GM12878 (cell line): ENCODE measurements at regions not wholly inside any gene's neighbourhood (a gene's known extent, or its start where the extent isn't known, plus 50 kb on each side); places are given as distances from the start of the nearest gene placed in this dataset.

Source experiments
- ATAC-seq: fragments of 200-7000 bp; cut with Tn5 transposase; 3 replicates; pipeline ENCODE4 v1.9.1; 2020; ENCODE audit warnings: mild to moderate bottlenecking, moderate library complexity
- BruUV-seq: library from RNA; stranded (reverse); fragments of 400-500 nt; replicated peaks from 2 replicates; lab custom pipeline; 2021; lab: Mats Ljungman, UMichigan
- CTCF ChIA-PET: fragments of 300-600 bp; sonication (Branson Sonifier 250); formaldehyde crosslinking; extraction: SDS; loops from one replicate; lab custom pipeline; 2021; ENCODE audit warnings: inconsistent platforms; lab: Yijun Ruan, JAX
- POLR2A ChIA-PET: fragments of 350-600 bp; formaldehyde crosslinking; extraction: SDS; loops from one replicate; lab custom pipeline; 2021; ENCODE audit warnings: inconsistent platforms; lab: Charles Lee
- RAD21 ChIA-PET: fragments of 300-600 bp; sonication (Branson Sonifier 250); formaldehyde crosslinking; loops from one replicate; lab custom pipeline; 2023; ENCODE audit warnings: antibody characterized with exemption; ENCODE audit not compliant: unreplicated experiment; lab: Charles Lee
- SMC1A ChIA-PET: fragments of 300-600 bp; sonication (Branson Sonifier 250); formaldehyde crosslinking; loops from one replicate; lab custom pipeline; 2023; ENCODE audit not compliant: unreplicated experiment, uncharacterized antibody; lab: Charles Lee
- DNase-seq: peaks from one replicate; pipeline ENCODE4 v3.0.0-alpha.2; 2011; ENCODE audit warnings: low read depth, low spot score
- FAIRE-seq: peaks from 3 replicates; lab custom pipeline; 2011; peaks lifted over from hg19 to GRCh38; lab: Jason Lieb, UNC
- H2AFZ ChIP-seq: 2 replicates; pipeline ENCODE4 v1.6.0; 2011; ENCODE audit warnings: low read depth, low read length, control low read depth; ENCODE audit not compliant: control insufficient read depth
- H3K27ac ChIP-seq: 2 replicates; pipeline ENCODE4 v1.5.1; 2011; ENCODE audit warnings: control low read depth; ENCODE audit not compliant: control insufficient read depth, insufficient read depth
- H3K27me3 ChIP-seq, 2 experiments: replicated peaks in 1 of 2; 2 replicates each; pipeline versions ENCODE4 v1.6.0 to v1.6.1; 2011; ENCODE audit warnings: low read length in 1 of 2; ENCODE audit not compliant: control insufficient read depth in 2 of 2, insufficient read depth in 2 of 2
- H3K36me3 ChIP-seq, 2 experiments: 2 replicates each; pipeline ENCODE4 v1.5.1; 2011; ENCODE audit warnings: low read length in 1 of 2; ENCODE audit not compliant: control insufficient read depth in 2 of 2, insufficient read depth in 2 of 2
- H3K4me1 ChIP-seq: 2 replicates; pipeline ENCODE4 v1.6.1; 2011; ENCODE audit warnings: mild to moderate bottlenecking, low read length, moderate library complexity, mixed read lengths; ENCODE audit not compliant: control insufficient read depth, insufficient read depth
- H3K4me2 ChIP-seq: 2 replicates; pipeline ENCODE4 v1.6.0; 2011; ENCODE audit warnings: control low read depth; ENCODE audit not compliant: control insufficient read depth, insufficient read depth
- H3K4me3 ChIP-seq: fragments of 200-600 bp; sonication (generic); 2 replicates; pipeline ENCODE4 v1.5.1; 2016
- H3K79me2 ChIP-seq: 2 replicates; pipeline ENCODE4 v1.6.0; 2011; ENCODE audit warnings: low read length; ENCODE audit not compliant: control insufficient read depth, insufficient read depth
- H3K9ac ChIP-seq: 2 replicates; pipeline ENCODE4 v1.8.0; 2011; ENCODE audit warnings: low read length, control low read depth, mixed read lengths; ENCODE audit not compliant: control insufficient read depth, insufficient read depth
- H3K9me3 ChIP-seq: replicated peaks from 3 replicates; pipeline ENCODE4 v1.5.1; 2011; ENCODE audit warnings: mild to moderate bottlenecking, low read length; ENCODE audit not compliant: control insufficient read depth, insufficient read depth
- H4K20me1 ChIP-seq: 2 replicates; pipeline ENCODE4 v1.6.0; 2011; ENCODE audit not compliant: control insufficient read depth, insufficient read depth
- BACH1 ChIP-seq: fragments of 450-650 bp; IDR thresholded peaks from 2 replicates; pipeline ENCODE4 v1.6.1; 2017; ENCODE audit warnings: mild to moderate bottlenecking, borderline replicate concordance
- POU2F2 ChIP-seq: IDR thresholded peaks from 3 replicates; pipeline ENCODE4 v1.6.1; 2011; ENCODE audit warnings: low read depth, mild to moderate bottlenecking, low read length, borderline replicate concordance
- RAD21 ChIP-seq: IDR thresholded peaks from 2 replicates; pipeline ENCODE4 v1.6.1; 2011; ENCODE audit warnings: mild to moderate bottlenecking, low read depth, low read length, moderate library complexity; ENCODE audit not compliant: insufficient read depth
- SMC3 ChIP-seq: IDR thresholded peaks from 2 replicates; pipeline ENCODE4 v1.6.1; 2011; ENCODE audit warnings: low read length, improper control_type of control experiment, borderline replicate concordance
- YY1 ChIP-seq: IDR thresholded peaks from 2 replicates; pipeline ENCODE4 v1.6.1; 2011; ENCODE audit warnings: low read depth, mild to moderate bottlenecking, low read length
- WGBS: methylation state at CpG from one replicate; pipeline ENCODE4 v1.1.6; 2016; ENCODE audit warnings: low lambda C conversion rate; ENCODE audit not compliant: insufficient replicate concordance, insufficient coverage; ENCODE audit errors: missing lambda C conversion rate; 5-methylcytosine and 5-hydroxymethylcytosine counted together
- in situ Hi-C: fragments of 300-500 bp; cut with MboI; formaldehyde crosslinking; loops from 9 replicates; pipeline ENCODE4 v1.14.3; 2018; ENCODE audit warnings: mixed read lengths
- intact Hi-C: fragments of 100-400 bp; cut with micrococcal nuclease; formaldehyde crosslinking; loops from one replicate; pipeline ENCODE4 v1.14.2; 2022; ENCODE audit not compliant: unreplicated experiment
- TF ChIP-seq, protein P1 (sequence below), 3 experiments: IDR thresholded peaks in 2 of 3; conservative IDR thresholded peaks in 1 of 3; 2 replicates each; pipeline ENCODE4 v1.5.1; 2011; ENCODE audit warnings: low read depth in 3 of 3, low read length in 3 of 3, mild to moderate bottlenecking in 3 of 3, control low read depth in 2 of 3, moderate library complexity in 2 of 3, inconsistent platforms in 1 of 3, mixed read lengths in 1 of 3; ENCODE audit not compliant: control insufficient read depth in 2 of 3, insufficient read depth in 1 of 3; ENCODE audit errors: extremely low read depth in 1 of 3
- TF ChIP-seq, protein P2 (sequence below): IDR thresholded peaks from 2 replicates; pipeline ENCODE4 v1.6.1; 2012; ENCODE audit warnings: low read depth, low read length, improper control_type of control experiment
- TF ChIP-seq, protein P3 (sequence below): fragments of 450-650 bp; IDR thresholded peaks from 2 replicates; pipeline ENCODE4 v1.6.1; 2016; ENCODE audit warnings: mild to moderate bottlenecking, moderate library complexity, borderline replicate concordance

DNA sequence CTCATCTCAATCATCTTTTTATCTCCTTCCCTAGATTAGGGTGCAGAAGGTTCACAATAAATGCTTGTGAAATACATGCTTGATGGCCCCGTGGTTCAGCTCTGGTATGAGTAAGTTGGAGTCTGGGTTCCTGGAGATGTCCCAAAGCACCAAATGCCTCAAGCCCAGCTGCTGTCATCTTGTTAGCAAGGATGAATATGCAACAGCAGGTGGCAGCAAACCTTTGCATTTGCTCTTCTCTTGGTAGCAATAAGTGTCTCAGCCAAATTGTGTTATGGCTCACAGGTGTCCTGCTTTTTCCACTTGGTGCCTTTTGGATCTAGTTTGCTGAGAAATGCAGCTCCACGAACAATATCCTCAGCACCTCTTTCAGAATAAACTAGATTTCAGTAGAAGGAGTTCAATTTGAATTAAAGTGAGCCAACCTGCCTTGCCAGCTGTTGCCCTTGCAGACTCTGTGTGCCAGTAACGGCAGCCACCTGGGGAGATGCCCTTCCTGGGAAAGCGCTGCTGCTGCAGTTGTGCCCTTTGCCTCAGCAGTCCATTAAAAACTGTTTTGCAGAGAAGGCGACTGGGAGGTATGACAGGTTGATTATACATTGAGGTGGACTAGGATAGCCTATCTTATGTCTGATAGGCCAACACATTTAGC is 417.3 kb downstream of the SNAPC1 start:
- no peak overlapping the region for H3K4me2 ChIP-seq
- H3K4me1 ChIP-seq: no peaks in the 10 kb centered on the region
- H3K36me3 ChIP-seq: no peaks in the 10 kb centered on the region
- H3K27me3 ChIP-seq: no peaks in the 10 kb centered on the region
- H2AFZ ChIP-seq: no peak overlapping the region
- no peak overlapping the region for H3K4me3 ChIP-seq
- TF ChIP-seq YY1 (0 out of 2 replicates have a peak, but pooled peaks have one; percentile 18), BACH1 (no peak), POU2F2 (0 out of 3 replicates have a peak, but pooled peaks have one; percentile 16), SMC3 (peak; percentile 84), RAD21 (peak; percentile 81)
- TF ChIP-seq, protein P1, sequence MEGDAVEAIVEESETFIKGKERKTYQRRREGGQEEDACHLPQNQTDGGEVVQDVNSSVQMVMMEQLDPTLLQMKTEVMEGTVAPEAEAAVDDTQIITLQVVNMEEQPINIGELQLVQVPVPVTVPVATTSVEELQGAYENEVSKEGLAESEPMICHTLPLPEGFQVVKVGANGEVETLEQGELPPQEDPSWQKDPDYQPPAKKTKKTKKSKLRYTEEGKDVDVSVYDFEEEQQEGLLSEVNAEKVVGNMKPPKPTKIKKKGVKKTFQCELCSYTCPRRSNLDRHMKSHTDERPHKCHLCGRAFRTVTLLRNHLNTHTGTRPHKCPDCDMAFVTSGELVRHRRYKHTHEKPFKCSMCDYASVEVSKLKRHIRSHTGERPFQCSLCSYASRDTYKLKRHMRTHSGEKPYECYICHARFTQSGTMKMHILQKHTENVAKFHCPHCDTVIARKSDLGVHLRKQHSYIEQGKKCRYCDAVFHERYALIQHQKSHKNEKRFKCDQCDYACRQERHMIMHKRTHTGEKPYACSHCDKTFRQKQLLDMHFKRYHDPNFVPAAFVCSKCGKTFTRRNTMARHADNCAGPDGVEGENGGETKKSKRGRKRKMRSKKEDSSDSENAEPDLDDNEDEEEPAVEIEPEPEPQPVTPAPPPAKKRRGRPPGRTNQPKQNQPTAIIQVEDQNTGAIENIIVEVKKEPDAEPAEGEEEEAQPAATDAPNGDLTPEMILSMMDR (IDR thresholded peaks at IDR 0.05 in 2 of 3, conservative IDR thresholded peaks at IDR 0.05 in 1 of 3; ENCODE audit: control insufficient read depth in 2 of 3, extremely low read depth in 1 of 3, insufficient read depth in 1 of 3, low read depth in 3 of 3, low read length in 3 of 3): peak; percentile 62 to 68 (median 65); a peak in 5 of 6 replicates
- TF ChIP-seq, protein P2, sequence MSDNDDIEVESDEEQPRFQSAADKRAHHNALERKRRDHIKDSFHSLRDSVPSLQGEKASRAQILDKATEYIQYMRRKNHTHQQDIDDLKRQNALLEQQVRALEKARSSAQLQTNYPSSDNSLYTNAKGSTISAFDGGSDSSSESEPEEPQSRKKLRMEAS: no peak
- TF ChIP-seq, protein P3, sequence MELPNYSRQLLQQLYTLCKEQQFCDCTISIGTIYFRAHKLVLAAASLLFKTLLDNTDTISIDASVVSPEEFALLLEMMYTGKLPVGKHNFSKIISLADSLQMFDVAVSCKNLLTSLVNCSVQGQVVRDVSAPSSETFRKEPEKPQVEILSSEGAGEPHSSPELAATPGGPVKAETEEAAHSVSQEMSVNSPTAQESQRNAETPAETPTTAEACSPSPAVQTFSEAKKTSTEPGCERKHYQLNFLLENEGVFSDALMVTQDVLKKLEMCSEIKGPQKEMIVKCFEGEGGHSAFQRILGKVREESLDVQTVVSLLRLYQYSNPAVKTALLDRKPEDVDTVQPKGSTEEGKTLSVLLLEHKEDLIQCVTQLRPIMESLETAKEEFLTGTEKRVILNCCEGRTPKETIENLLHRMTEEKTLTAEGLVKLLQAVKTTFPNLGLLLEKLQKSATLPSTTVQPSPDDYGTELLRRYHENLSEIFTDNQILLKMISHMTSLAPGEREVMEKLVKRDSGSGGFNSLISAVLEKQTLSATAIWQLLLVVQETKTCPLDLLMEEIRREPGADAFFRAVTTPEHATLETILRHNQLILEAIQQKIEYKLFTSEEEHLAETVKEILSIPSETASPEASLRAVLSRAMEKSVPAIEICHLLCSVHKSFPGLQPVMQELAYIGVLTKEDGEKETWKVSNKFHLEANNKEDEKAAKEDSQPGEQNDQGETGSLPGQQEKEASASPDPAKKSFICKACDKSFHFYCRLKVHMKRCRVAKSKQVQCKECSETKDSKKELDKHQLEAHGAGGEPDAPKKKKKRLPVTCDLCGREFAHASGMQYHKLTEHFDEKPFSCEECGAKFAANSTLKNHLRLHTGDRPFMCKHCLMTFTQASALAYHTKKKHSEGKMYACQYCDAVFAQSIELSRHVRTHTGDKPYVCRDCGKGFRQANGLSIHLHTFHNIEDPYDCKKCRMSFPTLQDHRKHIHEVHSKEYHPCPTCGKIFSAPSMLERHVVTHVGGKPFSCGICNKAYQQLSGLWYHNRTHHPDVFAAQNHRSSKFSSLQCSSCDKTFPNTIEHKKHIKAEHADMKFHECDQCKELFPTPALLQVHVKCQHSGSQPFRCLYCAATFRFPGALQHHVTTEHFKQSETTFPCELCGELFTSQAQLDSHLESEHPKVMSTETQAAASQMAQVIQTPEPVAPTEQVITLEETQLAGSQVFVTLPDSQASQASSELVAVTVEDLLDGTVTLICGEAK: no peak
- ChIA-PET SMC1A (interaction anchor here (0.6 to 1.4 kb wide), 3 partner anchors 682 to 1104 kb away, joined by 3 to 4 read pairs (median 3); no protein-coding TSS in a partner anchor), POLR2A (no interaction called here), CTCF (interaction anchor here (0.6 to 2.9 kb wide), 8 partner anchors 9 to 1314 kb away, joined by 3 to 17 read pairs (median 5); no protein-coding TSS in a partner anchor), RAD21 (interaction anchor here (1.2 kb wide), 1 partner anchor 1099 kb away, joined by 4 read pairs; no protein-coding TSS in a partner anchor)
- in situ Hi-C loops: no loop called here
- no peak overlapping the region for H3K9ac ChIP-seq
- WGBS: 27% methylated on average over 5 of the region's 5 CpGs
- no peaks in the 10 kb centered on the region for H3K79me2 ChIP-seq
- ATAC-seq: peak; percentile 83
- peak; percentile 79 for FAIRE-seq
- H4K20me1 ChIP-seq: no peaks in the 10 kb centered on the region
- H3K9me3 ChIP-seq: no peaks in the 10 kb centered on the region
- intact Hi-C loops: loop anchor here (1.0 to 5.0 kb wide), 2 partner anchors 858 to 1097 kb away; no protein-coding TSS in a partner anchor
- peak; percentile 9 for DNase-seq
- H3K27ac ChIP-seq: no peak overlapping the region
- BruUV-seq: no TSS peak
